ENCODE measurements at regions not wholly inside any gene's neighbourhood (a gene's known extent, or its start where the extent isn't known, plus 50 kb on each side); places are given as distances from the start of the nearest gene placed in this dataset.

- no peak for DNase-seq (ENCODE audit: low read depth)
- no peak overlapping the region for H3K4me3 ChIP-seq (ENCODE audit: low read length)
- TF ChIP-seq, protein P1, sequence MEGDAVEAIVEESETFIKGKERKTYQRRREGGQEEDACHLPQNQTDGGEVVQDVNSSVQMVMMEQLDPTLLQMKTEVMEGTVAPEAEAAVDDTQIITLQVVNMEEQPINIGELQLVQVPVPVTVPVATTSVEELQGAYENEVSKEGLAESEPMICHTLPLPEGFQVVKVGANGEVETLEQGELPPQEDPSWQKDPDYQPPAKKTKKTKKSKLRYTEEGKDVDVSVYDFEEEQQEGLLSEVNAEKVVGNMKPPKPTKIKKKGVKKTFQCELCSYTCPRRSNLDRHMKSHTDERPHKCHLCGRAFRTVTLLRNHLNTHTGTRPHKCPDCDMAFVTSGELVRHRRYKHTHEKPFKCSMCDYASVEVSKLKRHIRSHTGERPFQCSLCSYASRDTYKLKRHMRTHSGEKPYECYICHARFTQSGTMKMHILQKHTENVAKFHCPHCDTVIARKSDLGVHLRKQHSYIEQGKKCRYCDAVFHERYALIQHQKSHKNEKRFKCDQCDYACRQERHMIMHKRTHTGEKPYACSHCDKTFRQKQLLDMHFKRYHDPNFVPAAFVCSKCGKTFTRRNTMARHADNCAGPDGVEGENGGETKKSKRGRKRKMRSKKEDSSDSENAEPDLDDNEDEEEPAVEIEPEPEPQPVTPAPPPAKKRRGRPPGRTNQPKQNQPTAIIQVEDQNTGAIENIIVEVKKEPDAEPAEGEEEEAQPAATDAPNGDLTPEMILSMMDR (IDR thresholded peaks at IDR 0.05; ENCODE audit: insufficient read depth, low read depth, low read length, missing control alignments), result no peak
Measured at GRCh38 chr16:51433599-51433998, 282.5 kb upstream of the SALL1 start.

DNA sequence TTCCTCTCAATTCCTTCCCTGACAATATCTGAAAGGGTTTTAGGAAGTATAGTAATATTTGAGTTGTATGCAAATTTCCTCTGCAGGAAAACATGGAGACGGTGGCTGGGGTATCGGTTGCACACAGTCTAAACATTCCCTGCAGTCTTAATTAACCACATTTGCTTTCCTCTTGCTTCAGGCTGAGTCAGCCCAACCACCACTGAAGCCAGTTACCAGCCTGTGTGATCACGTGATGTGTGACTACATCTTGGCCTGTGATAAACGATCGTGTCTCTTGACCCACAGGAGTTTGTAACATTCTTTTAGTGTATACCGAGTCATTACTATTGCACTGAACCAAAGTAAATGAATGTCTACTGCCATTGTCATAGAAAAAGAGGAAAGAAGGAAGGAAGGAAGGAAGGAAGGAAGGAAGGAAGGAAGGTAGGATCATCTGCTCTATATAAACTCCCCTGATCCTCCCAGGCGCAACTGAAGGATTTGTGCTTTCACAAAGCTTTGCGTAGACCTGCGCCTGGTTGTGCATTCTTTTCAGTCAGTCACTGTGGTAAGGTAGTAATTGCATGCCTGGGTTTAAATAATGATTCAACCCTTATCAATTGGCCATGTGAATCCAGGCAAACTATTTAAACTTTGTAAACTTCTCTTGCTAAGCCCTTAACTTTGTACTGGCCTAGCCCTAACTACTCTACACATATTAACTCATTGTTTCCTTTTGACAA is 280.6 kb upstream of the SALL1 start:
- TF ChIP-seq, protein P1 (IDR thresholded peaks at IDR 0.05; ENCODE audit: insufficient read depth, low read depth, low read length, missing control alignments), result no peak
- peak; percentile 94 for DNase-seq (ENCODE audit: low read depth)
- no peak overlapping the region for H3K4me3 ChIP-seq (ENCODE audit: low read length)

DNA sequence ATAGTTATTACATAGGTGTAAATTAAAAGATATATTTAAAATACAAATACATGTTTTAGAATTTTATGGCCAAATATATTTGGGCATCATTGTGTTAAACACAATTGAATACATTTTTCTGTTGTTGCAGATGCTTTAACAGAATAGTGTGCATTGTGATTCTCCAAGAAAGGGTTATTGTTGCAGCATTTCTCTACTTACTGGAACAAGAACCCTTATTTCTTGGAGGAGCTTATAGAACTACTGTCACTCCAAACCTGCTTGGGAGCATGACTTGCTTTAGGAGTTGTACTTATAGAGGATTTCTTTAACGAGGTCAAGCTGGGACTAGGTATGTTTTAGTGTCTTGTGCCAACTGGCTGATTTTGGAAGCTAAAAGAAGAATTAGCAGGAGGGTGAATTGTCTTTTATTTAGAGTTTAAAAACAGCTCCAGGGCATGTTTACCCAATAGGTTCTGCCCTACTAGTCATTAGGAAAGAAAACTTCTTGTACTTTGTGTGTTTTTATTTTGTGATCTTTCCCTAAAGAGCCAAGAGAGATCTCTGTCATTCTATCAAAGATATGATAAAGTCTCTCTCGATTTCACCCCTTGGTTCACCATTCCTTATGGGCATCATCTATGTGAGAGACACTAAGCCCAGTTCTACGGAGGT is 279.8 kb upstream of the SALL1 start:
- H3K4me3 ChIP-seq (ENCODE audit: low read length), result no peak overlapping the region
- no peak for DNase-seq (ENCODE audit: low read depth)
- TF ChIP-seq, protein P1 (IDR thresholded peaks at IDR 0.05; ENCODE audit: insufficient read depth, low read depth, low read length, missing control alignments), result no peak

GRCh38 chr16:51429041-51429440 is 278.0 kb upstream of the SALL1 start:
- no peak overlapping the region for H3K4me3 ChIP-seq (ENCODE audit: low read length)
- no peak for DNase-seq (ENCODE audit: low read depth)
- TF ChIP-seq, protein P1 (IDR thresholded peaks at IDR 0.05; ENCODE audit: insufficient read depth, low read depth, low read length, missing control alignments), result no peak

DNA sequence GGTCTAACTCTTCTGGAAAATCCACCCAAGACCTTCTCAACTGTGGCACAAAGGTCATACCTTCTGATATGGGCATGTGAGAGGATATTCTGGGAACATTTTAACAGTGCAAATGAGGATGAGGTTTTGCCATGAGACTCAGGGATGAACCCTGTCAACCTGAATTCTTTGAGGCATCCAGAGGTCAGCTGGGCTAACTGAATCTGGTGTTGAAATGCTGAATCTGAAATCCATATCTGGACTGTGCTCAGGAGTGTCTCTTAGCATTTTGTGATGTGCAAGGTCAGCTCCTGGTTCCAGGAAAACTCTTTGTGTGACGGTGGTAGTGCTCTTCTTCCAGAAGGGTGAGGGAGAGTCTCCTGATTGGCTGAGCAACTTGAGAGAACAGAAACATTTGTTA is 276.0 kb upstream of the SALL1 start:
- H3K4me3 ChIP-seq (ENCODE audit: low read length), result no peak overlapping the region
- TF ChIP-seq, protein P1 (IDR thresholded peaks at IDR 0.05; ENCODE audit: insufficient read depth, low read depth, low read length, missing control alignments), result no peak
- no peak for DNase-seq (ENCODE audit: low read depth)

GRCh38 chr16:51426276-51426675 is 275.2 kb upstream of the SALL1 start:
- no peak overlapping the region for H3K4me3 ChIP-seq (ENCODE audit: low read length)
- TF ChIP-seq, protein P1 (IDR thresholded peaks at IDR 0.05; ENCODE audit: insufficient read depth, low read depth, low read length, missing control alignments), result no peak
- DNase-seq (ENCODE audit: low read depth), result no peak

Data from epithelial cell of esophagus (primary cell).